Endodermal cell (in vitro differentiated cells): ENCODE measurements at regions not wholly inside any gene's neighbourhood (a gene's known extent, or its start where the extent isn't known, plus 50 kb on each side); places are given as distances from the start of the nearest gene placed in this dataset.

Experiments
- DNase-seq: peaks from one replicate; pipeline ENCODE4 v3.0.0-alpha.2; 2017
- H3K27ac ChIP-seq: 2 replicates; pipeline ENCODE4 v1.5.1; 2013; ENCODE audit warnings: mild to moderate bottlenecking, low read depth, low read length, moderate library complexity
- H3K27me3 ChIP-seq: 2 replicates; pipeline ENCODE4 v1.6.1; 2013; ENCODE audit warnings: mild to moderate bottlenecking, low read length, moderate library complexity; ENCODE audit not compliant: insufficient read depth, control insufficient read depth, poor library complexity, severe bottlenecking
- H3K36me3 ChIP-seq: 2 replicates; pipeline ENCODE4 v1.7.0; 2013; ENCODE audit warnings: mild to moderate bottlenecking, low read length, moderate library complexity; ENCODE audit not compliant: control insufficient read depth, insufficient read depth
- H3K4me1 ChIP-seq: one replicate; pipeline ENCODE4 v1.7.0; 2013; ENCODE audit warnings: low read length; ENCODE audit not compliant: control insufficient read depth, insufficient read depth
- H3K4me3 ChIP-seq: 2 replicates; pipeline ENCODE4 v1.5.1; 2013; ENCODE audit warnings: mild to moderate bottlenecking, low read length, moderate library complexity
- H3K9ac ChIP-seq: 2 replicates; pipeline ENCODE4 v1.6.1; 2013; ENCODE audit warnings: mild to moderate bottlenecking, low read length, moderate library complexity; ENCODE audit not compliant: poor library complexity, severe bottlenecking; ENCODE audit errors: extremely low read depth
- H3K9me3 ChIP-seq: 2 replicates; pipeline ENCODE4 v1.6.1; 2013; ENCODE audit warnings: mild to moderate bottlenecking, low read length, moderate library complexity; ENCODE audit not compliant: control insufficient read depth
- H3K27ac Mint-ChIP-seq: 2 replicates; pipeline ENCODE4 v1.8.0; 2020; ENCODE audit warnings: mixed read lengths
- H3K27me3 Mint-ChIP-seq: 2 replicates; pipeline ENCODE4 v1.8.0; 2021; ENCODE audit warnings: mild to moderate bottlenecking, mixed read lengths; ENCODE audit not compliant: insufficient read depth
- H3K36me3 Mint-ChIP-seq: 2 replicates; pipeline ENCODE4 v1.8.0; 2020; ENCODE audit warnings: low read depth, mixed read lengths
- H3K4me1 Mint-ChIP-seq: 2 replicates; pipeline ENCODE4 v1.8.0; 2020; ENCODE audit warnings: mixed read lengths
- H3K4me3 Mint-ChIP-seq: 2 replicates; pipeline ENCODE4 v1.8.0; 2020; ENCODE audit warnings: mild to moderate bottlenecking, moderate library complexity, mixed read lengths
- H3K9me3 Mint-ChIP-seq: 2 replicates; pipeline ENCODE4 v1.8.0; 2020; ENCODE audit warnings: mild to moderate bottlenecking, mixed read lengths
- CTCF ChIP-seq: fragments of 200-600 bp; sonication (generic); conservative IDR thresholded peaks from 2 replicates; pipeline ENCODE4 v1.5.0; 2021; ENCODE audit warnings: antibody characterized with exemption, mild to moderate bottlenecking
- WGBS, 2 experiments: methylation state at CpG; one replicate each; pipeline versions ENCODE4 v1.1.5 to v1.1.7; 2013; ENCODE audit warnings: missing lambda C conversion rate in 2 of 2, mixed read lengths in 1 of 2; ENCODE audit not compliant: insufficient coverage in 1 of 2, insufficient read length in 1 of 2; 5-methylcytosine and 5-hydroxymethylcytosine counted together

- Histone ChIP-seq H3K4me3 (no peak overlapping the region), H3K27me3 (no peaks in the 10 kb centered on the region), H3K9ac (no peak overlapping the region), H3K9me3 (no peaks in the 10 kb centered on the region), H3K4me1 (no peaks in the 10 kb centered on the region), H3K36me3 (no peaks in the 10 kb centered on the region), H3K27ac (no peak overlapping the region)
- H3K9me3 Mint-ChIP-seq: peaks cover 12% of the 10 kb centered on the region
- 89 to 95% methylated on average over 1 of the region's 1 CpG for WGBS, 2 experiments
- no peak for DNase-seq
- no peaks in the 10 kb centered on the region for H3K4me1 Mint-ChIP-seq
- H3K27me3 Mint-ChIP-seq: no peaks in the 10 kb centered on the region
- TF ChIP-seq CTCF: no peak
- peaks cover 2% of the 10 kb centered on the region for H3K36me3 Mint-ChIP-seq
- H3K4me3 Mint-ChIP-seq: no peak overlapping the region
- H3K27ac Mint-ChIP-seq: no peak overlapping the region
These were observed 68.2 kb downstream of the MAIP1 start for GRCh38 chr2:200023570-200023969.

- Histone ChIP-seq H3K36me3 (no peaks in the 10 kb centered on the region), H3K4me1 (no peaks in the 10 kb centered on the region), H3K4me3 (no peak overlapping the region), H3K27me3 (no peaks in the 10 kb centered on the region), H3K9ac (no peak overlapping the region), H3K9me3 (no peaks in the 10 kb centered on the region), H3K27ac (no peak overlapping the region)
- Mint-ChIP-seq H3K4me3 (no peak overlapping the region), H3K9me3 (peaks cover 3% of the 10 kb centered on the region), H3K36me3 (no peaks in the 10 kb centered on the region), H3K4me1 (no peaks in the 10 kb centered on the region), H3K27me3 (no peaks in the 10 kb centered on the region), H3K27ac (no peak overlapping the region)
- TF ChIP-seq CTCF: no peak
- DNase-seq: no peak
- WGBS, 2 experiments: 67 to 87% methylated on average over 1 to 2 of the region's 2 CpGs
These were observed 70.3 kb downstream of the MAIP1 start for GRCh38 chr2:200025717-200026116.

DNA sequence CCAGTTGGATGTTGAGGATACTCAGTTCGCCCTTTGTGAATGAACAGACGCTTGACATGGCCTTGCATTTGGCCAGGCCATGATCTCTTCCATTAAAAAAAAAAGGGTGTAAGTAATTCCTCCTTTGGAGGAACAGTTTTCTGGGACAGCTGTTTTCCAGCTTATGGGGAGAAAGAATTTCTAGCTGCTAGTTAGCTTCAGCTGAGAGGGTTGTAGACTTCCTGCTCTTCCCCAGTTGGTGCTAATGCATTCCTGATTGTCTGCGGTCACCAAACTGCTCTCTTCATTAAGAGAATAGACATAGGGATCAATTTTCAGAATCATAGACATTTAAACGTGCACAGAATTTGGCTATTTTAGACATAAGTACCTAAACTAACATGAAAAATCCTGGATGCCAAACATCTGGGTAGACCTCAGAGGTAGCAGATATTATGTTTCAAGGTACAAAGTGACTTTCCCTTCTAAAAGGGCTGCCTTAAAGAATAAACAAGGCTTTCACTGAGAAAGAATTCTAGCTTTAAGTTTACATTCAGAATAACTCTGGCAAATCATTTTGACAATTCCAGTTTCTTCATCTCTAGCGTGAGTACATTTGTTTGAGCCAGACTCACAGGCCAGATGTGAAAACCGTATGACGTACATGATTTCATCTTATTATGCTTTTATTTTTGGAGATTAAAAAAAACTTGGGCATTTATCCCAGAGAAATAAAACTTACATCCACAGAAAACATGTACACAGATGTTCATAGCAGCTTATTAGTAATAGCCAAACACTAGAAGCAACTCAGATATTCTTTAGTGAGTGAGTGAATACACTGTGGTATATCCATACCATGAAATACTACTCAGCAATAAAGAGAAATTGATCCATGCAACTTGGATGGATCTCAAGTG is 71.2 kb downstream of the MAIP1 start:
- Mint-ChIP-seq H3K27ac (no peak overlapping the region), H3K36me3 (no peaks in the 10 kb centered on the region), H3K4me1 (no peaks in the 10 kb centered on the region), H3K9me3 (peaks cover 3% of the 10 kb centered on the region), H3K27me3 (no peaks in the 10 kb centered on the region), H3K4me3 (no peak overlapping the region)
- no peak overlapping the region for H3K4me3 ChIP-seq
- no peaks in the 10 kb centered on the region for H3K9me3 ChIP-seq
- H3K27ac ChIP-seq: no peak overlapping the region
- H3K9ac ChIP-seq: no peak overlapping the region
- 92 to 94% methylated on average over 3 to 7 of the region's 7 CpGs for WGBS, 2 experiments
- no peaks in the 10 kb centered on the region for H3K27me3 ChIP-seq
- H3K36me3 ChIP-seq: no peaks in the 10 kb centered on the region
- no peak for DNase-seq
- H3K4me1 ChIP-seq: no peaks in the 10 kb centered on the region
- no peak for TF ChIP-seq CTCF
